SK-N-SH treated with all-trans-retinoic acid at 6 μM for 48 hours (cell line): ENCODE measurements at regions not wholly inside any gene's neighbourhood (a gene's known extent, or its start where the extent isn't known, plus 50 kb on each side); places are given as distances from the start of the nearest gene placed in this dataset.

Experiments used
- ATAC-seq: fragments of 200-7000 bp; cut with Tn5 transposase; 3 replicates; pipeline ENCODE4 v1.9.1; 2020; ENCODE audit warnings: mild to moderate bottlenecking, moderate library complexity
- BACH2 ChIP-seq: fragments of 250-450 bp; sonication (Bioruptor Pico); IDR thresholded peaks from 2 replicates; pipeline ENCODE4 v1.9.0; 2021; ENCODE audit warnings: mild to moderate bottlenecking, borderline replicate concordance
- CSDC2 ChIP-seq: fragments of 250-450 bp; sonication (Bioruptor Pico); IDR thresholded peaks from 2 replicates; pipeline ENCODE4 v1.5.0; 2020; ENCODE audit warnings: mild to moderate bottlenecking, moderate library complexity
- ESRRG ChIP-seq: fragments of 250-450 bp; sonication (Bioruptor Pico); IDR thresholded peaks from 2 replicates; pipeline ENCODE4 v1.6.1; 2021; ENCODE audit warnings: mild to moderate bottlenecking
- ISL1 ChIP-seq: fragments of 250-450 bp; sonication (Bioruptor Pico); IDR thresholded peaks from 2 replicates; pipeline ENCODE4 v2.1.2; 2022; ENCODE audit warnings: mild to moderate bottlenecking, moderate library complexity
- OSR1 ChIP-seq: fragments of 250-450 bp; sonication (Bioruptor Pico); IDR thresholded peaks from 2 replicates; pipeline ENCODE4 v1.8.0; 2022; ENCODE audit warnings: moderate library complexity, mild to moderate bottlenecking, inconsistent platforms
- PPARA ChIP-seq: fragments of 250-450 bp; sonication (Bioruptor Pico); IDR thresholded peaks from 2 replicates; pipeline ENCODE4 v1.5.0; 2020; ENCODE audit warnings: mild to moderate bottlenecking, borderline replicate concordance
- TOX ChIP-seq: fragments of 250-450 bp; sonication (Bioruptor Pico); IDR thresholded peaks from 2 replicates; pipeline ENCODE4 v1.8.0; 2021; ENCODE audit warnings: mild to moderate bottlenecking, moderate library complexity, borderline replicate concordance
- ZFP3 ChIP-seq: fragments of 250-450 bp; sonication (Bioruptor Pico); IDR thresholded peaks from 2 replicates; pipeline ENCODE4 v1.5.0; 2020; ENCODE audit warnings: mild to moderate bottlenecking, moderate library complexity
- ZNF565 ChIP-seq: fragments of 450-650 bp; formaldehyde crosslinking; conservative IDR thresholded peaks from 2 replicates; pipeline ENCODE4 v1.5.0; 2020; ENCODE audit warnings: low read depth, mild to moderate bottlenecking, moderate library complexity
- ZNF8 ChIP-seq: fragments of 450-650 bp; formaldehyde crosslinking; IDR thresholded peaks from 2 replicates; pipeline ENCODE4 v1.5.0; 2020; ENCODE audit warnings: mild to moderate bottlenecking, moderate library complexity
- TF ChIP-seq, protein P1 (sequence below): fragments of 250-450 bp; sonication (Bioruptor Pico); IDR thresholded peaks from 2 replicates; pipeline ENCODE4 v1.5.0; 2020; ENCODE audit warnings: mild to moderate bottlenecking, moderate library complexity
- TF ChIP-seq, protein P2 (sequence below): fragments of 250-450 bp; sonication (Bioruptor Pico); IDR thresholded peaks from 2 replicates; pipeline ENCODE4 v1.8.0; 2021; ENCODE audit warnings: low read depth, mild to moderate bottlenecking, moderate library complexity, borderline replicate concordance
- TF ChIP-seq, protein P3 (sequence below): fragments of 250-450 bp; sonication (Bioruptor Pico); IDR thresholded peaks from 2 replicates; pipeline ENCODE4 v1.5.1; 2021; ENCODE audit warnings: mild to moderate bottlenecking, moderate library complexity
- TF ChIP-seq, protein P4 (sequence below): fragments of 250-450 bp; sonication (Bioruptor Pico); IDR thresholded peaks from 2 replicates; pipeline ENCODE4 v1.5.1; 2020; ENCODE audit warnings: low read depth, mild to moderate bottlenecking, moderate library complexity
- TF ChIP-seq, protein P5 (sequence below): fragments of 250-450 bp; sonication (Bioruptor Pico); IDR thresholded peaks from 2 replicates; pipeline ENCODE4 v1.8.0; 2020; ENCODE audit warnings: mild to moderate bottlenecking, moderate library complexity, borderline replicate concordance

DNA sequence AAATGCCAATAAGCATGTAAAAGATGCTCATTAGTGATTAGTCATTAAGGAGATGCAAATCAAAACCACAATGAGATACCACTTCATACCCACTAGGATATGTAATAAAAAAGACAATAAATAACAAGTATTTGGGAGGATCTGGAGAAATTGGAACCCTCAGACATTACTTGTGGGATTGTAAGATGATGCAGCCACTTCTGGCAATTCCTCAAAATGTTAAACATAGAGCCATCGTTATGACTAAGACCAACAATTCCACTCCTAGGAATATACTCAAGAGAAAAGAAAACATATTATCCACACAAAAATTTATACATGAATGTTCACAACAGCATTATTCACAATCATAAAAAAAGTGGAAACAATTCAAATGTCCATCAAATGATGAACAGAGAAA is 336.2 kb upstream of the PMFBP1 start (continued):
- TF ChIP-seq, protein P1, sequence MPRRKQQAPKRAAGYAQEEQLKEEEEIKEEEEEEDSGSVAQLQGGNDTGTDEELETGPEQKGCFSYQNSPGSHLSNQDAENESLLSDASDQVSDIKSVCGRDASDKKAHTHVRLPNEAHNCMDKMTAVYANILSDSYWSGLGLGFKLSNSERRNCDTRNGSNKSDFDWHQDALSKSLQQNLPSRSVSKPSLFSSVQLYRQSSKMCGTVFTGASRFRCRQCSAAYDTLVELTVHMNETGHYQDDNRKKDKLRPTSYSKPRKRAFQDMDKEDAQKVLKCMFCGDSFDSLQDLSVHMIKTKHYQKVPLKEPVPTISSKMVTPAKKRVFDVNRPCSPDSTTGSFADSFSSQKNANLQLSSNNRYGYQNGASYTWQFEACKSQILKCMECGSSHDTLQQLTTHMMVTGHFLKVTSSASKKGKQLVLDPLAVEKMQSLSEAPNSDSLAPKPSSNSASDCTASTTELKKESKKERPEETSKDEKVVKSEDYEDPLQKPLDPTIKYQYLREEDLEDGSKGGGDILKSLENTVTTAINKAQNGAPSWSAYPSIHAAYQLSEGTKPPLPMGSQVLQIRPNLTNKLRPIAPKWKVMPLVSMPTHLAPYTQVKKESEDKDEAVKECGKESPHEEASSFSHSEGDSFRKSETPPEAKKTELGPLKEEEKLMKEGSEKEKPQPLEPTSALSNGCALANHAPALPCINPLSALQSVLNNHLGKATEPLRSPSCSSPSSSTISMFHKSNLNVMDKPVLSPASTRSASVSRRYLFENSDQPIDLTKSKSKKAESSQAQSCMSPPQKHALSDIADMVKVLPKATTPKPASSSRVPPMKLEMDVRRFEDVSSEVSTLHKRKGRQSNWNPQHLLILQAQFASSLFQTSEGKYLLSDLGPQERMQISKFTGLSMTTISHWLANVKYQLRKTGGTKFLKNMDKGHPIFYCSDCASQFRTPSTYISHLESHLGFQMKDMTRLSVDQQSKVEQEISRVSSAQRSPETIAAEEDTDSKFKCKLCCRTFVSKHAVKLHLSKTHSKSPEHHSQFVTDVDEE (CRISPR knock-in tag), result no peak
- TF ChIP-seq, protein P2, sequence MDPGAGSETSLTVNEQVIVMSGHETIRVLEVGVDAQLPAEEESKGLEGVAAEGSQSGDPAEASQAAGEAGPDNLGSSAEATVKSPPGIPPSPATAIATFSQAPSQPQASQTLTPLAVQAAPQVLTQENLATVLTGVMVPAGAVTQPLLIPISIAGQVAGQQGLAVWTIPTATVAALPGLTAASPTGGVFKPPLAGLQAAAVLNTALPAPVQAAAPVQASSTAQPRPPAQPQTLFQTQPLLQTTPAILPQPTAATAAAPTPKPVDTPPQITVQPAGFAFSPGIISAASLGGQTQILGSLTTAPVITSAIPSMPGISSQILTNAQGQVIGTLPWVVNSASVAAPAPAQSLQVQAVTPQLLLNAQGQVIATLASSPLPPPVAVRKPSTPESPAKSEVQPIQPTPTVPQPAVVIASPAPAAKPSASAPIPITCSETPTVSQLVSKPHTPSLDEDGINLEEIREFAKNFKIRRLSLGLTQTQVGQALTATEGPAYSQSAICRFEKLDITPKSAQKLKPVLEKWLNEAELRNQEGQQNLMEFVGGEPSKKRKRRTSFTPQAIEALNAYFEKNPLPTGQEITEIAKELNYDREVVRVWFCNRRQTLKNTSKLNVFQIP (CRISPR knock-in tag), result no peak
- no peak for TF ChIP-seq BACH2 (CRISPR knock-in tag)
- no peak for TF ChIP-seq ZNF565 (CRISPR knock-in tag)
- no peak for TF ChIP-seq PPARA (CRISPR knock-in tag)
- TF ChIP-seq, protein P3, sequence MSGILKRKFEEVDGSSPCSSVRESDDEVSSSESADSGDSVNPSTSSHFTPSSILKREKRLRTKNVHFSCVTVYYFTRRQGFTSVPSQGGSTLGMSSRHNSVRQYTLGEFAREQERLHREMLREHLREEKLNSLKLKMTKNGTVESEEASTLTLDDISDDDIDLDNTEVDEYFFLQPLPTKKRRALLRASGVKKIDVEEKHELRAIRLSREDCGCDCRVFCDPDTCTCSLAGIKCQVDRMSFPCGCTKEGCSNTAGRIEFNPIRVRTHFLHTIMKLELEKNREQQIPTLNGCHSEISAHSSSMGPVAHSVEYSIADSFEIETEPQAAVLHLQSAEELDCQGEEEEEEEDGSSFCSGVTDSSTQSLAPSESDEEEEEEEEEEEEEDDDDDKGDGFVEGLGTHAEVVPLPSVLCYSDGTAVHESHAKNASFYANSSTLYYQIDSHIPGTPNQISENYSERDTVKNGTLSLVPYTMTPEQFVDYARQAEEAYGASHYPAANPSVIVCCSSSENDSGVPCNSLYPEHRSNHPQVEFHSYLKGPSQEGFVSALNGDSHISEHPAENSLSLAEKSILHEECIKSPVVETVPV (CRISPR knock-in tag), result no peak

DNA sequence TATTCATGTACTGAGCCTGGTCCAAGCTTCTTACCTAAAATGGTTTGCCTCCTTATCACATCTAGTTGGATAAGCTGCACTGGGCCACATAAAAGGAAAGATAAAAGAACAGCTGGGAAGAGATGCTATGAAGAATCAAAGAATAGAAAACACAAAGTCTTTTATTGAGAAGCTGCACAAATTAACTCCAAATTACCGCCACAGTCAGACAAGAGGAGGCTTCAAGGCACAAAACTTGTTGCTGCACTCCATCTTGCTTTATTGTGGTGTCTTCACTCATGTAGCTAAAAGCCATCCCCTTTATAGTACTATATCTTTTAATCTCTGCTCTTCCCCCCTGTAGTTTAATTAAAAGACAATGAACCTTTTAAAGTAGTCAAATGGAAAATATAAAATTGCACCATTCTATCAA is 330.6 kb upstream of the PMFBP1 start:
- no peak for ATAC-seq
- no peak for TF ChIP-seq ZFP3
- TF ChIP-seq ESRRG (CRISPR knock-in tag), result no peak
- TF ChIP-seq ZNF8 (CRISPR knock-in tag), result no peak

DNA sequence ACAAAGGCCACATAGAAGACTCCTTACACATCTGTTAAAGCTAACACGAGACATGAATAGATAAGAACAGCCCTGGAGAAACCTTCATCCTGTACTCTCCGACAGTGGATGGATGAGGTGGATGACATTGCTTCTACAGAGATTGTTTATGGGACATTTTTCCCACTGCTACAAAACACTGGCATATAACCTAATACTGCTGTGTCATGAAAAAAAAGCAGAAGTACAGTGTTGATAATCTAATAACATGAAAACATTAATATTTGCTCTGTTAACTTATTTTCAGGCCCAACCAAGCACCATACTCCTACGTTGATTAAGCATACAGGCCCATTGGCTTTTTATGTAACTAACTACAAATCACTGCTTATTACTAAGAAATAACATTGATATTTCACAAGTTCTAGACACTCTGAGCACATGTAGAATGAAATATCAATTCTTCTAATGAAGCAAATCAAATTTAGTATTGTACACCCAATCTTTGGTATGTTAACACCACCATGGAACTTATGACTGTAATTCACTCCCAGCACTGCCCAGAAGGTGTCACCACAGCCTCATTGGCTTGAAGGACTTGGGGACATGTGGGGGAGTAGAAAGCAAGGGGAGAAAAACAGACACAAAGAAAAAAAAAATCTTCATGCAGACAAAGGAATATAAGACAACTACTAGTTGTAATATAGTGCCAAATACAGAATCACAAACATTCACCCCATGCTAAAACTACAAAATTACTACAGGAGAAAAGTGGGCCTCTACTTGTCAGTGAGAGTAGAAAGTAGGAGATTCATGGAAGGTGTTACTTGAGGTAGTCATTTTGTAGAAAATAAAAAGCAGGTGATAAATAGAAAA is 330.0 kb upstream of the PMFBP1 start:
- ATAC-seq, result peak; percentile 98
- no peak for TF ChIP-seq ESRRG (CRISPR knock-in tag)
- TF ChIP-seq, protein P4, sequence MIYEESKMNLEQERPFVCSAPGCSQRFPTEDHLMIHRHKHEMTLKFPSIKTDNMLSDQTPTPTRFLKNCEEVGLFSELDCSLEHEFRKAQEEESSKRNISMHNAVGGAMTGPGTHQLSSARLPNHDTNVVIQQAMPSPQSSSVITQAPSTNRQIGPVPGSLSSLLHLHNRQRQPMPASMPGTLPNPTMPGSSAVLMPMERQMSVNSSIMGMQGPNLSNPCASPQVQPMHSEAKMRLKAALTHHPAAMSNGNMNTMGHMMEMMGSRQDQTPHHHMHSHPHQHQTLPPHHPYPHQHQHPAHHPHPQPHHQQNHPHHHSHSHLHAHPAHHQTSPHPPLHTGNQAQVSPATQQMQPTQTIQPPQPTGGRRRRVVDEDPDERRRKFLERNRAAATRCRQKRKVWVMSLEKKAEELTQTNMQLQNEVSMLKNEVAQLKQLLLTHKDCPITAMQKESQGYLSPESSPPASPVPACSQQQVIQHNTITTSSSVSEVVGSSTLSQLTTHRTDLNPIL (CRISPR knock-in tag), result no peak
- TF ChIP-seq OSR1 (CRISPR knock-in tag), result no peak
- no peak for TF ChIP-seq TOX (CRISPR knock-in tag)
- no peak for TF ChIP-seq CSDC2 (CRISPR knock-in tag)
- TF ChIP-seq PPARA (CRISPR knock-in tag), result no peak
- TF ChIP-seq BACH2 (CRISPR knock-in tag), result no peak
- TF ChIP-seq, protein P3 (CRISPR knock-in tag), result no peak
- TF ChIP-seq, protein P5, sequence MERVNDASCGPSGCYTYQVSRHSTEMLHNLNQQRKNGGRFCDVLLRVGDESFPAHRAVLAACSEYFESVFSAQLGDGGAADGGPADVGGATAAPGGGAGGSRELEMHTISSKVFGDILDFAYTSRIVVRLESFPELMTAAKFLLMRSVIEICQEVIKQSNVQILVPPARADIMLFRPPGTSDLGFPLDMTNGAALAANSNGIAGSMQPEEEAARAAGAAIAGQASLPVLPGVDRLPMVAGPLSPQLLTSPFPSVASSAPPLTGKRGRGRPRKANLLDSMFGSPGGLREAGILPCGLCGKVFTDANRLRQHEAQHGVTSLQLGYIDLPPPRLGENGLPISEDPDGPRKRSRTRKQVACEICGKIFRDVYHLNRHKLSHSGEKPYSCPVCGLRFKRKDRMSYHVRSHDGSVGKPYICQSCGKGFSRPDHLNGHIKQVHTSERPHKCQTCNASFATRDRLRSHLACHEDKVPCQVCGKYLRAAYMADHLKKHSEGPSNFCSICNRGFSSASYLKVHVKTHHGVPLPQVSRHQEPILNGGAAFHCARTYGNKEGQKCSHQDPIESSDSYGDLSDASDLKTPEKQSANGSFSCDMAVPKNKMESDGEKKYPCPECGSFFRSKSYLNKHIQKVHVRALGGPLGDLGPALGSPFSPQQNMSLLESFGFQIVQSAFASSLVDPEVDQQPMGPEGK (CRISPR knock-in tag), result no peak
- TF ChIP-seq ZFP3, result no peak
- no peak for TF ChIP-seq ZNF565 (CRISPR knock-in tag)

DNA sequence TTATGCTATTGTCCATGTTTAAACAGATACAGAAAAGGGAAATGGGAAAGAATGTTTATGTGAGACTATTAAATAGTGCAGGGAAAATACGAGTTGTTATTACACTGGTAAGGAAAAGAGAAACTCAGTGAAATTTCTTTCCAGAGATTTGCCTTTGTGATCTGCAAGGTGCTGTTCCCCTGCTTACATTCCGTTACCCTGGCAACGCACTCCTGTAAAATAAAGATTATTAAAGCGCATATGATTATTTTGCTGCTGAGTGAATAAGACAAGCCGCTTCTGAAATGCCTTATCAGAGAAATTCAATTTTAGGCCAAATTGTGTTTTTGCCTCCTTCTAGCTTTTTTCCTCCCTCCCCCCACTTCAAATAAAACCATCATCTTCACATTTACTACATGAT is 328.6 kb upstream of the PMFBP1 start:
- no peak for TF ChIP-seq ZNF8 (CRISPR knock-in tag)
- no peak for TF ChIP-seq ISL1 (CRISPR knock-in tag)
- no peak for TF ChIP-seq ZFP3
- TF ChIP-seq, protein P3 (CRISPR knock-in tag), result no peak
- peak; percentile 18; the same call in 1 of the 3 replicates for ATAC-seq
